ENCODE measurements at regions not wholly inside any gene's neighbourhood (a gene's known extent, or its start where the extent isn't known, plus 50 kb on each side); places are given as distances from the start of the nearest gene placed in this dataset.
A peak's percentile ranks its signal among the peaks of the same experiment; 100 is the strongest.

GRCh38 chr7:106602062-106602461, 58.9 kb downstream of the CCDC71L start:
- TF ChIP-seq CTCF (IDR thresholded peaks at IDR 0.05) (no peak), POLR2A (IDR thresholded peaks at IDR 0.05) (no peak)
- H3K36me3 ChIP-seq (replicated peaks in 1 of 2) = no peaks in the 10 kb centered on the region
- no peak for DNase-seq
- H3K4me3 ChIP-seq = no peak overlapping the region
- intact Hi-C loops (cut with DNase I) = no loop called here
- H3K27ac ChIP-seq = no peak overlapping the region
- peaks cover 0 to 5% of the 10 kb centered on the region in 2 donors for H3K4me1 ChIP-seq (replicated peaks in 1 of 2)
- no peaks in the 10 kb centered on the region for H3K9me3 ChIP-seq (replicated peaks in 1 of 3)
- 86 to 89% (median 88%) methylated on average over 1 of the region's 1 CpG for WGBS, 4 donors
- H3K27me3 ChIP-seq = no peaks in the 10 kb centered on the region

- no peaks in the 10 kb centered on the region for H3K36me3 ChIP-seq (replicated peaks in 1 of 2)
- no peak overlapping the region for H3K27ac ChIP-seq
- H3K4me3 ChIP-seq = no peak overlapping the region
- no peak for TF ChIP-seq CTCF (IDR thresholded peaks at IDR 0.05)
- TF ChIP-seq POLR2A (IDR thresholded peaks at IDR 0.05) = no peak
- H3K4me1 ChIP-seq (replicated peaks in 1 of 2) = peaks cover 0 to 5% of the 10 kb centered on the region in 2 donors
- 60 to 63% (median 61%) methylated on average over 3 of the region's 3 CpGs for WGBS, 4 donors
- H3K9me3 ChIP-seq (replicated peaks in 1 of 3) = no peaks in the 10 kb centered on the region
- intact Hi-C loops (cut with DNase I) = no loop called here
- no peaks in the 10 kb centered on the region for H3K27me3 ChIP-seq
- no peak for DNase-seq
These were observed 60.2 kb downstream of the CCDC71L start for GRCh38 chr7:106600569-106601373.

- Histone ChIP-seq H3K4me1 (replicated peaks in 1 of 2) (peaks cover 0 to 5% of the 10 kb centered on the region in 2 donors), H3K4me3 (no peak overlapping the region), H3K27ac (no peak overlapping the region), H3K9me3 (replicated peaks in 1 of 3) (no peaks in the 10 kb centered on the region), H3K36me3 (replicated peaks in 1 of 2) (no peaks in the 10 kb centered on the region), H3K27me3 (no peaks in the 10 kb centered on the region)
- no peak for TF ChIP-seq CTCF (IDR thresholded peaks at IDR 0.05)
- no peak for DNase-seq
- intact Hi-C loops (cut with DNase I) = no loop called here
- WGBS, 4 donors = 64 to 76% (median 68%) methylated on average over 3 of the region's 3 CpGs
These were observed 61.6 kb downstream of the CCDC71L start for GRCh38 chr7:106599343-106599698.

- TF ChIP-seq CTCF (IDR thresholded peaks at IDR 0.05) = no peak
- TF ChIP-seq POLR2A (IDR thresholded peaks at IDR 0.05) = no peak
- H3K36me3 ChIP-seq (replicated peaks in 1 of 2) = no peaks in the 10 kb centered on the region
- 2 to 8% (median 5%) methylated on average over 5 to 6 of the region's 6 CpGs for WGBS, 4 donors
- intact Hi-C loops (cut with DNase I) = no loop called here
- peak overlapping the region in 1 of 4 donors; percentile 51 for H3K4me3 ChIP-seq
- peak; percentile 42 to 84 (median 66) for DNase-seq
- H3K9me3 ChIP-seq (replicated peaks in 1 of 3) = no peaks in the 10 kb centered on the region
- peaks cover 0 to 5% of the 10 kb centered on the region in 2 donors for H3K4me1 ChIP-seq (replicated peaks in 1 of 2)
- H3K27me3 ChIP-seq = no peaks in the 10 kb centered on the region
- no peak overlapping the region for H3K27ac ChIP-seq
These were observed 62.2 kb downstream of the CCDC71L start for GRCh38 chr7:106598663-106599342.
